MCF 10A (cell line): ENCODE measurements at regions not wholly inside any gene's neighbourhood (a gene's known extent, or its start where the extent isn't known, plus 50 kb on each side); places are given as distances from the start of the nearest gene placed in this dataset.
"Not testable (repeated sequence)": the region's sequence is repeated elsewhere in the genome, so short reads cannot be mapped to it uniquely, and the experiment has no call there.

Experiments
- BruUV-seq: library from RNA; stranded (reverse); fragments of 400-500 nt; replicated peaks from 2 replicates; lab custom pipeline; 2021; lab: Mats Ljungman, UMichigan
- CTCF ChIA-PET: fragments of 300-600 bp; sonication (Branson Sonifier 250); formaldehyde crosslinking; extraction: SDS; loops from one replicate; lab custom pipeline; 2021; ENCODE audit warnings: antibody characterized with exemption, inconsistent platforms; lab: Yijun Ruan, JAX
- POLR2A ChIA-PET: fragments of 300-600, 350-650 bp; sonication (Branson Sonifier 250); formaldehyde crosslinking; extraction: SDS; loops from one replicate; lab custom pipeline; 2020; ENCODE audit warnings: antibody characterized with exemption, inconsistent platforms; lab: Yijun Ruan, JAX
- DNase-seq: peaks from one replicate; pipeline ENCODE4 v3.0.0-alpha.2; 2018; ENCODE audit not compliant: unreplicated experiment
- H3K27ac Mint-ChIP-seq: one replicate; pipeline ENCODE4 v1.8.0; 2022; ENCODE audit warnings: mild to moderate bottlenecking, low read depth, mixed read lengths; ENCODE audit not compliant: unreplicated experiment
- H3K27me3 Mint-ChIP-seq: one replicate; pipeline ENCODE4 v1.8.0; 2022; ENCODE audit warnings: mixed read lengths; ENCODE audit not compliant: insufficient read depth, unreplicated experiment
- H3K36me3 Mint-ChIP-seq: one replicate; pipeline ENCODE4 v1.8.0; 2022; ENCODE audit warnings: mild to moderate bottlenecking, moderate library complexity, mixed read lengths; ENCODE audit not compliant: insufficient read depth, unreplicated experiment
- H3K4me1 Mint-ChIP-seq: one replicate; pipeline ENCODE4 v1.8.0; 2022; ENCODE audit warnings: mixed read lengths; ENCODE audit not compliant: insufficient read depth, unreplicated experiment
- H3K4me3 Mint-ChIP-seq: one replicate; pipeline ENCODE4 v1.8.0; 2022; ENCODE audit warnings: mild to moderate bottlenecking, moderate library complexity, mixed read lengths; ENCODE audit not compliant: unreplicated experiment
- H3K9me3 Mint-ChIP-seq: one replicate; pipeline ENCODE4 v1.8.0; 2022; ENCODE audit warnings: mixed read lengths; ENCODE audit not compliant: unreplicated experiment
- CTCF ChIP-seq: fragments of 200-600 bp; IDR thresholded peaks from one replicate; pipeline ENCODE4 v1.8.0; 2022; ENCODE audit warnings: antibody characterized with exemption, mild to moderate bottlenecking; ENCODE audit not compliant: unreplicated experiment
- intact Hi-C: fragments of 100-400 bp; cut with micrococcal nuclease; formaldehyde crosslinking; loops from 2 replicates; pipeline ENCODE4 v1.14.1; 2022

- ChIA-PET POLR2A (no interaction called here), CTCF (no interaction called here)
- Mint-ChIP-seq H3K4me1 (peaks cover 31% of the 10 kb centered on the region), H3K4me3 (no peak overlapping the region), H3K9me3 (peaks cover 14% of the 10 kb centered on the region), H3K27me3 (no peaks in the 10 kb centered on the region), H3K36me3 (no peaks in the 10 kb centered on the region), H3K27ac (no peak overlapping the region)
- no TSS peak for BruUV-seq
- no peak for TF ChIP-seq CTCF
- peak; percentile 25 for DNase-seq
- intact Hi-C loops = no loop called here
These were observed 308.3 kb downstream of the FOXL1 start for GRCh38 chr16:86886651-86887050.

DNA sequence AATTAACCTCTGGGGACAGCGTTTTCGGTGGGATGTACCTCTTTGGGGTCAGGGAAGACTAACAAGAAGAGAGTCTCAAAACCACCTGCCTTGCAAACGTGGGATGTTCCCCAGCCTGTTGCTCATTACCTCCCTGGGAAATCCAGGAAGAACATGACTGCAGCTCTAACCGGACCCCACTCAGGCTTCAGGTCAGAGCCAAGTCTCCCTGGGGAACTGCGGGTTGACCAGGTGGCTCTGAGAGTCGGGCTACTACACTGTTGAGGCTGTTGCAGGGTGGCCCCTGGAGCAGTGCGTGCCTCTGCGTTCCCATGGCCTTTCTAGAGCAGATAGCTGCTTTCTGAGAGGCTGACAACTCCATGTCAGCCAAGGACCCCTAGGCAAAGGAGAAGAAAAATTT lies 309.1 kb downstream of the FOXL1 start:
- ChIA-PET CTCF (interaction anchor here (0.6 to 0.7 kb wide), 2 partner anchors 20 to 485 kb away, joined by 3 read pairs; no protein-coding TSS in a partner anchor), POLR2A (no interaction called here)
- no peak overlapping the region for H3K4me3 Mint-ChIP-seq
- no peak for DNase-seq
- BruUV-seq = no TSS peak
- no peak for TF ChIP-seq CTCF
- H3K9me3 Mint-ChIP-seq = peaks cover 14% of the 10 kb centered on the region
- peaks cover 4% of the 10 kb centered on the region for H3K27me3 Mint-ChIP-seq
- H3K36me3 Mint-ChIP-seq = no peaks in the 10 kb centered on the region
- H3K4me1 Mint-ChIP-seq = peaks cover 25% of the 10 kb centered on the region
- intact Hi-C loops = no loop called here
- no peak overlapping the region for H3K27ac Mint-ChIP-seq

DNA sequence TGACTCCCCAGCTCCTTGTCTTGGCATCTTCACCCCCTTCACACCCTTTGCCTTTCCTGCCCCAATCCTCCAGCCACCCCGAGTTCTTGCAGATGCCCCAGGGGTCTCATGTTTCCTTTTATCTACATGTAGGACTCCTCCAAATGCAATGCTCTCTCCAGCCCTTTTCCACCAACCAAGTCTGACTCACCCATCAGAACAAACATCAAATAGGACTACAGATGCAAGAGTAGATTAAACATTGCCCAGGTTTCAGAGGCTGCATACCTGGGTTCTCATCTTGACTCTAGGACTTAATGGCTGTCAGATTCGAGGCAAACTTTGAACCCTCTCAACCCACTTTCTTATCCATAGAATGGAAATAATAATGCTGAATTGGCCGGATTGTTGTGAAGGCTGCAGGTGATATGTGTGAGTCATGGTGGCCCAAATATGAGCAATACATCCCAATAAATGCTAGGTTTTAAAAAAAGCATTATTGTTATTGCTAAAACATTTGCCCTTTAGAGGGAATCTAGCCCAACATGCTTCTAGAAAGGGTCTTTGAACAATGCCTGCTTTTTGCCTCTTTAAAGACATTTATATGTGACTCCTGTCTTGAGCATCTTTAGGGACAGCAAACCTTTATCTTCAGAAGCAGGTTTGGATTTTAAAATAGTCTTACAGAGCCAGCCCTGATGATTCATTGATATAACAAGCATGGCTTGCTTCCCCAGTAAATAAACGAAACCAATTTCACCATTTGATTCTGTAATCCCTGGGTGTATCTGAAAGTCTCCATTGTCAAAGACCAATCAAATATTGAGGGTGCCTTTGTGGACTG lies 310.1 kb downstream of the FOXL1 start:
- H3K9me3 Mint-ChIP-seq = peaks cover 14% of the 10 kb centered on the region

DNA sequence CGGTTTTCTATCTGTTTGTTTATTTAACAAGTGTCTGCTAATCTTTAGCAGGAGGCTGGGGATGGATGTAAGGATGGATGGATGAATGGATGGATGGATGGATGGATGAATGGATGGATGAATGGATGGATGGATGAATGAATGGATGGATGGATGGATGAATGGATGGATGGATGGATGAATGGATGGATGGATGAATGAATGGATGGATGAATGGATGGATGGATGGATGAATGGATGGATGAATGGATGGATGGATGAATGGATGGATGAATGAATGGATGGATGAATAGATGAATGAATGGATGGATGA lies 310.7 kb downstream of the FOXL1 start:
- DNase-seq, H3K27ac Mint-ChIP-seq, BruUV-seq, H3K4me3 Mint-ChIP-seq, POLR2A ChIA-PET, H3K36me3 Mint-ChIP-seq, intact Hi-C loops, CTCF ChIA-PET: not testable (repeated sequence)
- peaks cover 20% of the 10 kb centered on the region for H3K27me3 Mint-ChIP-seq
- H3K9me3 Mint-ChIP-seq = peaks cover 14% of the 10 kb centered on the region
- peaks cover 19% of the 10 kb centered on the region for H3K4me1 Mint-ChIP-seq

More for the DNA sequence above, 310.1 kb downstream of the FOXL1 start:
- POLR2A ChIA-PET = no interaction called here
- peak; percentile 11 for DNase-seq
- H3K27me3 Mint-ChIP-seq = peaks cover 15% of the 10 kb centered on the region
- H3K4me1 Mint-ChIP-seq = peaks cover 19% of the 10 kb centered on the region
- CTCF ChIA-PET = no interaction called here
- BruUV-seq = no TSS peak
- TF ChIP-seq CTCF = no peak
- no peaks in the 10 kb centered on the region for H3K36me3 Mint-ChIP-seq
- intact Hi-C loops = no loop called here
- H3K27ac Mint-ChIP-seq = no peak overlapping the region
- H3K4me3 Mint-ChIP-seq = no peak overlapping the region
